HepG2 (cell line): ENCODE measurements at regions not wholly inside any gene's neighbourhood (a gene's known extent, or its start where the extent isn't known, plus 50 kb on each side); places are given as distances from the start of the nearest gene placed in this dataset.

Experiments
- ATAC-seq: fragments of 200-7000 bp; cut with Tn5 transposase; 3 replicates; pipeline ENCODE4 v1.9.1; 2020; ENCODE audit warnings: mild to moderate bottlenecking, moderate library complexity
- BruUV-seq: library from RNA; stranded (reverse); fragments of 400-500 nt; replicated peaks from 2 replicates; lab custom pipeline; 2021; lab: Mats Ljungman, UMichigan
- CTCF ChIA-PET: fragments of 300-600 bp; formaldehyde crosslinking; extraction: SDS; loops from one replicate; lab custom pipeline; 2021; ENCODE audit warnings: low total read pairs, inconsistent platforms, low intra/inter-chr PET ratio; lab: Yijun Ruan, JAX
- POLR2A ChIA-PET: fragments of 350-600 bp; sonication (Branson Sonifier 250); formaldehyde crosslinking; loops from one replicate; lab custom pipeline; 2020; ENCODE audit warnings: antibody characterized with exemption, inconsistent platforms; lab: Yijun Ruan, JAX
- DNase-seq: peaks from one replicate; pipeline ENCODE4 v3.0.0-alpha.2; 2015; ENCODE audit warnings: low spot score
- FAIRE-seq: peaks from 3 replicates; lab custom pipeline; 2011; peaks lifted over from hg19 to GRCh38; lab: Jason Lieb, UNC
- H2AFZ ChIP-seq: one replicate; pipeline ENCODE4 v1.6.1; 2011; ENCODE audit warnings: low read length, inconsistent platforms
- H3K27ac ChIP-seq: fragments of 300-600 bp; 3 replicates; pipeline ENCODE4 v1.8.0; 2011; ENCODE audit warnings: mixed run types, mild to moderate bottlenecking, mixed read lengths, low read length, inconsistent platforms; ENCODE audit not compliant: insufficient read depth; ENCODE audit errors: extremely low read length
- H3K27me3 ChIP-seq, 2 experiments: fragments of 200-600 bp in 1 of 2; 2 replicates in 1 of 2; 3 replicates in 1 of 2; pipeline versions ENCODE4 v1.6.0 to v1.8.0; 2011; ENCODE audit warnings: low read length in 2 of 2, mild to moderate bottlenecking in 2 of 2, moderate library complexity in 2 of 2, inconsistent platforms in 1 of 2; ENCODE audit not compliant: insufficient read depth in 2 of 2, control insufficient read depth in 1 of 2
- H3K36me3 ChIP-seq, 2 experiments: fragments of 200-600 bp in 1 of 2; replicated peaks in 1 of 2; 2 replicates in 1 of 2; 3 replicates in 1 of 2; pipeline versions ENCODE4 v1.5.1 to v1.8.0; 2011; ENCODE audit warnings: low read length in 2 of 2, inconsistent platforms in 1 of 2; ENCODE audit not compliant: insufficient read depth in 2 of 2, control insufficient read depth in 1 of 2
- H3K4me1 ChIP-seq: 2 replicates; pipeline ENCODE4 v1.5.1; 2012; ENCODE audit warnings: low read length, inconsistent platforms; ENCODE audit not compliant: insufficient read depth
- H3K4me2 ChIP-seq: 2 replicates; pipeline ENCODE4 v1.6.0; 2011; ENCODE audit warnings: low read depth, low read length, inconsistent platforms
- H3K4me3 ChIP-seq, 3 experiments: fragments of 200-600 bp in 1 of 3; sonication (generic), shearing (Covaris generic) in 1 of 3; replicated peaks in 1 of 3; 2 replicates each; pipeline ENCODE4 v1.5.1; 2011 to 2016; ENCODE audit warnings: low read length in 3 of 3, inconsistent platforms in 2 of 3, low read depth in 2 of 3, mild to moderate bottlenecking in 2 of 3, control low read depth in 1 of 3, mixed read lengths in 1 of 3; ENCODE audit not compliant: insufficient read depth in 1 of 3
- H3K79me2 ChIP-seq: one replicate; pipeline ENCODE4 v1.6.1; 2011; ENCODE audit warnings: low read length, inconsistent platforms; ENCODE audit not compliant: insufficient read depth
- H3K9ac ChIP-seq: 2 replicates; pipeline ENCODE4 v1.6.0; 2011; ENCODE audit warnings: mild to moderate bottlenecking, low read depth, low read length, inconsistent platforms; ENCODE audit not compliant: insufficient read depth
- H3K9me3 ChIP-seq: 2 replicates; pipeline ENCODE4 v1.5.1; 2012; ENCODE audit warnings: mild to moderate bottlenecking, low read length
- H4K20me1 ChIP-seq: 2 replicates; pipeline ENCODE4 v1.6.0; 2011; ENCODE audit warnings: inconsistent platforms, mild to moderate bottlenecking, low read length, moderate library complexity; ENCODE audit not compliant: insufficient read depth
- CC2D1A ChIP-seq: sonication (generic); formaldehyde crosslinking; IDR thresholded peaks from 2 replicates; pipeline ENCODE4 v1.8.1; 2023; ENCODE audit warnings: mild to moderate bottlenecking, missing genetic modification reagents
- EED ChIP-seq: sonication (generic); formaldehyde crosslinking; IDR thresholded peaks from 2 replicates; pipeline ENCODE4 v1.5.0; 2020; ENCODE audit warnings: mild to moderate bottlenecking, missing genetic modification reagents
- HDAC1 ChIP-seq: sonication (generic); formaldehyde crosslinking; IDR thresholded peaks from 2 replicates; pipeline ENCODE4 v1.5.1; 2020; ENCODE audit warnings: mild to moderate bottlenecking, missing genetic modification reagents
- MAFK ChIP-seq, 2 experiments: IDR thresholded peaks in 1 of 2; conservative IDR thresholded peaks in 1 of 2; 2 replicates each; pipeline ENCODE4 v1.6.1; 2011; ENCODE audit warnings: improper control_type of control experiment in 2 of 2, low read length in 2 of 2
- MTA3 ChIP-seq: sonication (generic); formaldehyde crosslinking; IDR thresholded peaks from 2 replicates; pipeline ENCODE4 v1.4.0; 2020; ENCODE audit warnings: missing genetic modification reagents
- RCOR2 ChIP-seq: IDR thresholded peaks from 2 replicates; pipeline ENCODE4 v1.6.1; 2016; ENCODE audit warnings: missing biosample characterization, missing genetic modification reagents
- TAF1 ChIP-seq: sonication (generic); formaldehyde crosslinking; IDR thresholded peaks from 2 replicates; pipeline ENCODE4 v1.4.0; 2020; ENCODE audit warnings: missing genetic modification reagents
- TBP ChIP-seq: sonication (generic); formaldehyde crosslinking; IDR thresholded peaks from 2 replicates; pipeline ENCODE4 v1.5.0; 2020; ENCODE audit warnings: missing genetic modification reagents
- TEAD2 ChIP-seq: sonication (generic); formaldehyde crosslinking; IDR thresholded peaks from 2 replicates; pipeline ENCODE4 v1.9.0; 2021; ENCODE audit warnings: missing genetic modification reagents
- ZBTB1 ChIP-seq: sonication (generic); formaldehyde crosslinking; IDR thresholded peaks from 2 replicates; pipeline ENCODE4 v1.4.0; 2020; ENCODE audit warnings: missing genetic modification reagents, borderline replicate concordance
- ZBTB38 ChIP-seq: sonication (generic); formaldehyde crosslinking; IDR thresholded peaks from 2 replicates; pipeline ENCODE4 v1.5.1; 2020; ENCODE audit warnings: mild to moderate bottlenecking, missing genetic modification reagents
- ZFAT ChIP-seq: sonication (generic); formaldehyde crosslinking; conservative IDR thresholded peaks from 2 replicates; pipeline ENCODE4 v1.8.1; 2023; ENCODE audit warnings: missing genetic modification reagents, inconsistent platforms
- ZIK1 ChIP-seq: sonication (generic); formaldehyde crosslinking; IDR thresholded peaks from 2 replicates; pipeline ENCODE4 v1.5.0; 2020; ENCODE audit warnings: mild to moderate bottlenecking, low read depth, missing genetic modification reagents, borderline replicate concordance
- ZNF275 ChIP-seq: sonication (generic); formaldehyde crosslinking; IDR thresholded peaks from 2 replicates; pipeline ENCODE4 v1.8.0; 2022; ENCODE audit warnings: missing genetic modification reagents, mild to moderate bottlenecking, inconsistent platforms, borderline replicate concordance
- ZNF30 ChIP-seq: sonication (generic); formaldehyde crosslinking; IDR thresholded peaks from 2 replicates; pipeline ENCODE4 v1.5.0; 2020; ENCODE audit warnings: mild to moderate bottlenecking, missing genetic modification reagents
- ZNF326 ChIP-seq: sonication (generic); formaldehyde crosslinking; IDR thresholded peaks from 2 replicates; pipeline ENCODE4 v1.4.0; 2020; ENCODE audit warnings: missing genetic modification reagents, borderline replicate concordance
- ZNF503 ChIP-seq: sonication (generic); formaldehyde crosslinking; IDR thresholded peaks from 2 replicates; pipeline ENCODE4 v1.4.0; 2020; ENCODE audit warnings: missing genetic modification reagents
- ZNF589 ChIP-seq: sonication (generic); formaldehyde crosslinking; conservative IDR thresholded peaks from 2 replicates; pipeline ENCODE4 v1.8.0; 2022; ENCODE audit warnings: mild to moderate bottlenecking, moderate library complexity, missing genetic modification reagents
- ZSCAN21 ChIP-seq: sonication (generic); formaldehyde crosslinking; IDR thresholded peaks from 2 replicates; pipeline ENCODE4 v1.8.0; 2022; ENCODE audit warnings: mild to moderate bottlenecking, missing genetic modification reagents, moderate library complexity, borderline replicate concordance
- WGBS: methylation state at CpG from one replicate; pipeline ENCODE4 v1.1.6; 2017; ENCODE audit warnings: low lambda C conversion rate; 5-methylcytosine and 5-hydroxymethylcytosine counted together
- in situ Hi-C: cut with HindIII; loops from 2 replicates; pipeline ENCODE4 v1.10.0; 2017; ENCODE audit warnings: low pct_unique_long_range_greater_than_20kb; ENCODE audit not compliant: extremely low pct_ligation_motif_present
- intact Hi-C: fragments of 100-400 bp; cut with micrococcal nuclease; formaldehyde crosslinking; loops from one replicate; pipeline ENCODE4 v1.10.0; 2022; ENCODE audit not compliant: unreplicated experiment
- TF ChIP-seq, protein P1 (sequence below): sonication (generic); formaldehyde crosslinking; IDR thresholded peaks from 2 replicates; pipeline ENCODE4 v1.9.0; 2022; ENCODE audit warnings: missing genetic modification reagents, mild to moderate bottlenecking, borderline replicate concordance

GRCh38 chr5:174901336-174901735 is 177.0 kb downstream of the MSX2 start:
- Histone ChIP-seq H3K9me3 (no peaks in the 10 kb centered on the region), H3K4me2 (no peak overlapping the region), H3K36me3 (no peaks in the 10 kb centered on the region), H3K79me2 (no peaks in the 10 kb centered on the region), H4K20me1 (no peaks in the 10 kb centered on the region), H3K4me1 (no peaks in the 10 kb centered on the region), H2AFZ (no peak overlapping the region), H3K27ac (no peak overlapping the region), H3K9ac (no peak overlapping the region), H3K27me3 (no peaks in the 10 kb centered on the region; a peak in 1 of 5 replicates), H3K4me3 (no peak overlapping the region)
- POLR2A ChIA-PET, result no interaction called here
- WGBS, result 33% methylated on average over 3 of the region's 19 CpGs
- in situ Hi-C loops (no loop called here), intact Hi-C loops (no loop called here)
- CTCF ChIA-PET, result no interaction called here
- FAIRE-seq (no peak), ATAC-seq (no peak), DNase-seq (no peak)
- BruUV-seq, result no TSS peak
- no peak for TF ChIP-seq ZBTB38 (CRISPR knock-in tag)
- no peak for TF ChIP-seq TAF1
- TF ChIP-seq ZNF589 (CRISPR knock-in tag), result no peak
- no peak for TF ChIP-seq ZSCAN21
- no peak for TF ChIP-seq ZIK1 (CRISPR knock-in tag)
- TF ChIP-seq ZBTB1 (CRISPR knock-in tag), result no peak
- TF ChIP-seq ZNF503 (CRISPR knock-in tag), result no peak
- no peak for TF ChIP-seq MTA3 (CRISPR knock-in tag)
- TF ChIP-seq ZNF275, result no peak
- no peak for TF ChIP-seq ZNF326 (CRISPR knock-in tag)
- TF ChIP-seq RCOR2, result no peak
- TF ChIP-seq, protein P1, sequence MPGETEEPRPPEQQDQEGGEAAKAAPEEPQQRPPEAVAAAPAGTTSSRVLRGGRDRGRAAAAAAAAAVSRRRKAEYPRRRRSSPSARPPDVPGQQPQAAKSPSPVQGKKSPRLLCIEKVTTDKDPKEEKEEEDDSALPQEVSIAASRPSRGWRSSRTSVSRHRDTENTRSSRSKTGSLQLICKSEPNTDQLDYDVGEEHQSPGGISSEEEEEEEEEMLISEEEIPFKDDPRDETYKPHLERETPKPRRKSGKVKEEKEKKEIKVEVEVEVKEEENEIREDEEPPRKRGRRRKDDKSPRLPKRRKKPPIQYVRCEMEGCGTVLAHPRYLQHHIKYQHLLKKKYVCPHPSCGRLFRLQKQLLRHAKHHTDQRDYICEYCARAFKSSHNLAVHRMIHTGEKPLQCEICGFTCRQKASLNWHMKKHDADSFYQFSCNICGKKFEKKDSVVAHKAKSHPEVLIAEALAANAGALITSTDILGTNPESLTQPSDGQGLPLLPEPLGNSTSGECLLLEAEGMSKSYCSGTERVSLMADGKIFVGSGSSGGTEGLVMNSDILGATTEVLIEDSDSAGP (CRISPR knock-in tag), result no peak
- no peak for TF ChIP-seq ZNF30 (CRISPR knock-in tag)
- TF ChIP-seq ZFAT, result no peak
- no peak for TF ChIP-seq TBP (CRISPR knock-in tag)
- TF ChIP-seq EED (CRISPR knock-in tag), result no peak
- TF ChIP-seq CC2D1A (CRISPR knock-in tag), result no peak
- no peak for TF ChIP-seq MAFK (conservative IDR thresholded peaks at IDR 0.05 in 1 of 2, IDR thresholded peaks at IDR 0.05 in 1 of 2; ENCODE audit: low read length in 2 of 2)
- no peak for TF ChIP-seq HDAC1 (CRISPR knock-in tag)
- TF ChIP-seq TEAD2 (CRISPR knock-in tag), result no peak
- TF ChIP-seq, all 625 proteins: peak for 0
